Inflammatory macrophage (primary cell): ENCODE measurements at regions not wholly inside any gene's neighbourhood (a gene's known extent, or its start where the extent isn't known, plus 50 kb on each side); places are given as distances from the start of the nearest gene placed in this dataset.

Experiments
- DNase-seq, 2 donors: peaks; one replicate each; pipeline ENCODE4 v3.0.0-alpha.2; 2020 to 2022

GRCh38 chr4:82005158-82005557 lies 368.6 kb downstream of the HNRNPD start:
- DNase-seq: no peak

- DNase-seq: no peak
These were observed 376.5 kb downstream of the HNRNPD start for GRCh38 chr4:81997313-81997712.

GRCh38 chr4:81990898-81991297 lies 382.9 kb downstream of the HNRNPD start:
- DNase-seq: no peak

DNA sequence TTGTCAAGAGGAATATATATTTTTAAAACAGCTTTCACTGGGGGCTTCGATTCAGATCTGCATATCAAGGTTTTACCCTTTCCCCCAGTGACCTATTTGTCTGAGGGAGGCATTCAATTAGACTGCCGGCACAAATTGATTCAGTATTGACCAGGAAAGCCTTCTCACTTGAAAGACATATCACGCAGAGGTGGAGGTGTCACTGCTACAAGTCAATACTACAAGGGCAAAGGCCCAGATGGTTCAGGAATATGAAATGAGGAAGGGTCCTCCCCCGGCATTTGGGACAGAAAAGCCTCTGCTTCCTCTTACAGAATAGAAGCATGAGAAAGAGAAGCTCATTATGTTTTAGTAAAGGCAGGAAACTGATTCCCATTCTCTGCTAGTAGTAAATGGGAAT lies 383.6 kb downstream of the HNRNPD start:
- DNase-seq: no peak

GRCh38 chr4:81989202-81989601 lies 384.6 kb downstream of the HNRNPD start:
- no peak for DNase-seq

DNA sequence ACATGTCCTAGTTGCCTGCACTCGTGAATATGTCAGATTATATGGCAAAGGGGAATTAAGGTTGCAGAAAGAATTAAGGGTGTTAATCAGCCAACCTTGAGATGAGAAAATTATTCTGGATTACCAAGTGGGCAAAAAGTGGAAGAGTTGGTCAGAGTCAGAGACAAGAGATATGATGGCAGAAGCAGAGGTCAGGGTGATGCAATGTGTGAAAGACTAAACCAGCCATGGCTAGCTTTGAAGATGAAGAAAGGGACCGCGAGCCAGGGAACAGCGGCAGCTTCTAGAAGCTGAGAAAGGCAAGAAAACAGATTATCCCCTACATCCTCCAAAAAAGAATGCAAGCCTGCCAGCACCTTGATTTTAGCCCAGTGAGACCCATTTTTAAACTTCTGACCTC lies 385.6 kb downstream of the HNRNPD start:
- DNase-seq: no peak

DNA sequence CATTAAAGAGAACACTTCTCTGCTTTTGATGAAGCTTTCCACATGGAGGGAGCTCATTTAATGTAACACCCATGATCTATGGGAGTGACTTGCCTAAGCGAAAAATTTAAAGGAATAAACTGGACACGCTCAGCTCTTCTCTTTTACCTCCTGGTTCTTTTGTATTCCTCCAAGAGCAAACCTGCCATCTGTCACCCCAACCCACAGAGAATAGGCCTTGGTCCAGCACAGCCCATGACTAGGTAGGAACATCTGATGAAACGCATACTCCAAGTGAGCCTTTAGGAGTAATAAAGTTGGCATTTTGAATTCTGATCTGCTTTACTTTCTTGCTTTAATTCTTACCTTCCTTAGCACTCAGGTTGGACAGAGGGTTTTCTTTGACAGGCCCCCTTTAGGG lies 389.0 kb downstream of the HNRNPD start:
- no peak for DNase-seq

DNA sequence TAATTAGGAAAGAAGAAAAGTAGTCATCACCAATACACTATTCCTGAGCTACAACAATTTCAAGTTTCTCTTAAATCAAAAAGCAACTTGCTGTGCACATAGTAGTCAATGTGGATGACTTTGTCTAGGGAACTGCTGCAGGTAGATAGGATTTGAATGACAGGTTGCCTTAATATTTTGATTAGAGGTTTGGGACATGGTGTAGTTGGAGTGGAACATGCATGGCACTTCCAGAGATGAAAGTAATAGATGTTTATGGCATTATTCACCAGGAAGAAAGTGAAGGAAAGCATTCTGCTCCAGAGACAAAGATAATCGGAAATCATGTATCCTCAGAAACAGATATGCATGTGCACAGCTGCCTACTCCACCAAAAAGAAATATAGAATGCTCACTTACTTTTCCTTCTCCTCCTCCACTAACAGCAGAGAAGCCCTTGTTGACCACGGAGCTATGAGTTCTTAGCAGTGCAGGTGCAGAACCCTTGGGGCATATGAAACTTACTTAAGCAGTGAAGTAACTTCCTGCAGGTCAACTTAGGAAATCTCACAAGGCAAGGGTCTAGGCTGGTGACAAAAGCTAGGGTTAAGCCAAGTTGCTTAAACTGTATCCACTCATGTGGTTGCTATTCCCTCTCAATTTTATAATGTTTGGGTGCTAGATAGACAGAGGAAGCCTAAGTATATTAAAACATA lies 390.8 kb downstream of the HNRNPD start:
- no peak for DNase-seq

DNA sequence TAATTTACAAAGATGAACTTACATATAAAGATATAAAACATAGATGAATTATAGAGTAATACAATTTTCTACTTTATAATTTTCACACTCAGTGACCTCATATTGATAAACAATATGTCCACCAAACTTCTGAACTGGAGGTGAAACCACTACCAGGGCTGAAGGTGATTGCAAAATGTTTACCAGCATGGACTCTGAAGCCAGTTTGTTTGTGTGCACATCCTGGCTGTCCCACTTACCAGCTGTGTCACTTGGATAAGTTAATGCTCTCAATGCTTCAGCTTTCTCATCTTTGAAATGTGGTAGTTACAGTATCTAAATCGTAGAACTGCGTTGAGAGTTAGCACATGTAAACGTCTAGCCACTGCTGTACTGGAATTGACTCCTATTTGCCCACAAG lies 392.6 kb downstream of the HNRNPD start:
- DNase-seq: no peak

- DNase-seq: no peak
These were observed 399.3 kb downstream of the HNRNPD start for GRCh38 chr4:81974523-81974922.

- no peak for DNase-seq
These were observed 402.0 kb downstream of the HNRNPD start for GRCh38 chr4:81971637-81972381.

- no peak for DNase-seq
These were observed 402.7 kb downstream of the HNRNPD start for GRCh38 chr4:81971061-81971460.

DNA sequence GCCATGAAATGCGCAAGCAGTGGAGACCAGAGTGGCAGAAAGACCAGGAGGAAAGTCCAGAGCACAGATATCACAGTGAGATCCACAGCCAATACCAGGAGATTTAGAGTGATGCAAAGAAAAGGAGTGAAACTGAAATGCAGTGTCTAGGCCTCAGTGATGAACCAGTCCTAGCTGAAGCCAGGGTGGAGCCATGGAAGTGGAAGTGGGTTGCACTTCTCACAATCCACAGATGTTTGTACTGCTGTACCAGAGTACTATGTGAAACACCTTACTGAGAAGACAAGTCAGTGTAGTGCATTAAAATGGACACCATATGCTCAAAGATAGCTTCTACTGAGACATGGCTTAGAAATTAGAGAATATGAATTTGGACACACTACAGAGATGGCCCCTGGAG lies 403.3 kb downstream of the HNRNPD start:
- DNase-seq: no peak

- no peak for DNase-seq
These were observed 407.1 kb downstream of the HNRNPD start for GRCh38 chr4:81966676-81967075.

GRCh38 chr4:81965911-81966310 lies 407.9 kb downstream of the HNRNPD start:
- no peak for DNase-seq

DNA sequence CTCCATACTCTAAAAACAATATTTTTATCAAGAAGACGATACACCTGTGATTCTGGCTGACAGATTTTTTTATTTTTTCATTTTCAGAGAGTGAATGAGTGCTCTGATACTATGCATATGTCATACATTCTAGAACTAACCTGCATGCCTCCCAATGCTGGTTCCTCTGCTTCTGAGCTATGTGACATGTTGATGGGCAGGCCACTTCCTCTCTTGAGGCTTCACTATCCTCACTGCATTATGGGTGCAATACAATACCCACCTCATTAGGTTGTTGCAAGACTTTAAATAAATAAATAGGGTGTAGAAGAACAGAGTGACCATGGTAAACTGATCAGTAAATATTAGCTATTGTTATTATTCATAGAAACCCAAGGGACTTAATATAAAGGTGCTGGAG lies 408.3 kb downstream of the HNRNPD start:
- DNase-seq: no peak

- no peak for DNase-seq
These were observed 410.1 kb downstream of the HNRNPD start for GRCh38 chr4:81963763-81964020.

DNA sequence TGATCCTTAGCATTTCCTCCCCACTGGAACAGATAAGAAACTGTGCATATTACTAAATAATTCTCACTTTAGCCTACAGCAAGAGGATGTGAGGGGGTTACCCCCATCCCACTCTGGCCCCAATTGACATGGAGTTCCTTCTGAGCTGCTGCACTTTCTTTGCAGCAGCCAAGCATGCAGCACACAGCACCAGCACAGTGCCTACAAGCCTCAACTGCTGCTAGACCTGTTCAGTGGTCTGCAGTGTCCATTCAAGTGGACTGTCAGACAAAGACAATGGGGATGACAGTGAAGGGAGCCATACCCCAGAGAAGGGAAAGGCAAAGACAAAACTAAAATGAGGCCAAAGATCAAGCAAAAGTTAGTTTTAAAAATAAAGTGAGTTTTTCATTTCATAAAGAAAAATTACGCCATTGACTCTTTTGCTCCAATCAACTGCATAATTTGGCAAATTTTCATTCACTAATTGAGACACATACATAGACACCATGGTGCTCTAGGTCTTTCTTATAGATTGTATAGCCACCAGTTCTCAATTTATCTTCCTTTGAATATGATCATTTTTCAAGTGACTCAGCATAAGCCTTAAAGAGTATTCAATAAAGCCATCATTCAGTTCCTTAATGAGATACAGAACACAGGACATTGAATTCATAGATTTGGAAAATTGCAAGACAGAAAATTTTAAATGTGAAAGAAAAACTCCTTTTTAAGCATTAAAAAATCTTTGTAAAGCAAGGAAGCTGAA lies 410.6 kb downstream of the HNRNPD start:
- no peak for DNase-seq

GRCh38 chr4:81960961-81961360 lies 412.8 kb downstream of the HNRNPD start:
- DNase-seq: no peak

DNA sequence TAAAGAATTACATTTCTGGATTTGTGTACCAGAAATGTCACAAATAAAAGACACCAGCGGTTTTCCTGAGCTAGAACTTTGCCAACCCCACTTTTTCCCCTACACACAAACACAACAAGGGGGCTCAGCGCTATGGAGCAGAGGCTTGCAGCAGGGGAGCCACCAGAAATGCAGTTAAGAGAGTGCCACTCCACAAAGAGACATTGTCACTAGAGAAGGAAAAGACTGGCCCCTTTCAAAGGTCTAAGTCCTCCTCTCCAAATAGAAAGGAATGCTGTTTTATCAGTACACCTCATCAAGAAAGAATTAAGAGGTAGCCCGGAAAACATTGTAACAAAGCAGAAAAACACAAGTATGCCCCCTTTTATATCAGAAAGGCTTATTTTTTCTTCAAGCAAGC lies 419.5 kb downstream of the HNRNPD start:
- no peak for DNase-seq

DNA sequence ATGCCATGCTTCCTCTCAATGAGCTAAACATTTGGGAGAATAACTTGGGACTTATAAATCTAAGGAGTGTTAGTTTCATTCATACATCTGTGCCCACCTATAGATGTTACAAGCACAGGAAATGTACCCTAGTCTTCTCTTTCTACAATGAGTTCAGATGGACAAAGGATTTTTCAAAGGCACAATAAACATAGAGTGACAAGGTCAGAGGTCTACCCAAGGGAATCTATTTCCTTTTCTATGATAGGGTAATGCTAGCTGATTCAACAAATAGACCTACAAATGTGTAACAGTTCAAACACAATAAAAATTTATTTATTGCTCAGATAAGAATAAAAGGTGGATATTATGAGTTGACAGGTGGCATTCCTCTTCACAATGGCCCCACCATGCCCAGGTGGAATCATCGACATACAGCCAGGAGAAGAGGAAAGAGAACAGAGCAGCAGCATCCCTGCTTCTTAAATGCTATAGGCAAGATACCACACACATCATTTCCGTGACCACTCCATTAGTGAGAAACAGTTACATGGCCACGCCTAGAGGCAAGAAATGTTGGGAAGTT lies 421.8 kb downstream of the HNRNPD start:
- DNase-seq: no peak

DNA sequence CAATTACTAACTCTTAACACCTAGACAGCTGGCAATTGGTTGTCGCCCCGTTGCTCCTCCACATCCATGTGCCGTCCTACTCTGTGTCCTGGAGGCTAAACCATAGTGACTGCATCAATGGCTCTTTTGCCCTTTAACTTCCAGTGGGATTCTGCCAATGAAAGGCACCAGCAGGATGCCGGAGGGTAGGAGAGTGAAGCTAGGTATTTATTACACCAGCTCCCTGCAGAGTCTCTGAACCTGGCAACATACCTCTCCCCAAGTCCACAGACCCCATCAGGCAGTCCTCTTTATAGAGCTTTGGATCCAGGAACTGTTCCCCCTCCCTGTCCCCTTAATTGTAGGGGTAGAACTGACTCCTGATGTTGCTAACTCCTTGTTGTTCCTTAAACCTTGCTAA lies 426.8 kb downstream of the HNRNPD start:
- no peak for DNase-seq

DNA sequence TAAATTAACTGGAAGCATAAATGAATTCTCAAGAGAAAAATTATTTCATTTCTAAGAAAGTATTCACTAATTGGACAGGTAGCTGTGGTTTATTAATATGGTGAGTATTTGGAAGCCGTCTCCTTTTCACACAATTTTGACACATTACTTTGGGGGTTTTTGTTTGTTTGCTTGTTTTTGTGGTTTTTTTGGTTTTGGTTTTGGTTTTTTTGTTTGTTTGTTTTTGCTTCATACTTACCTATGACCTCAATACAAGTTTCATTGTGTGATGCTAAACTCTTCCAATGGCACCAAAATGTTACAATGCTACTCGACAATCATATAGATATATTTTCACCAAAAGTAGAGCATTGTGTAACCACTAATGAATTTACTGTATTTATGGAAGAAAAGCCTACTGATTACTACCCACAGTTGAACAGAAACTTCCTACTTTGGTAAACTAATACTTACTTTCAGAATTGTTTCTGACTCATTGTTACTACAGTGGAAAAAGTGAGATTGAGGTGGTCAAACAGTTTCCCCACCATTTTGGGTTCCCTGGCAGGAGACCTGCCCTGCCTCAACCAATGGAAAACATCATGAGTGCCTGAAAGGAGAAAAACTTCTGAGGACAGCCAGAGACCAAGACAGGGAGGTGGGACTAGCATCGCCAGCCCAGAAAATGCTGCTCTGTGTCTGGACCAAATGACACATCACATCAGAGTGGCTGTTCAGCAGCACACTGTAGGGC lies 443.1 kb downstream of the HNRNPD start:
- DNase-seq: no peak
